ENCODE measurements at regions not wholly inside any gene's neighbourhood (a gene's known extent, or its start where the extent isn't known, plus 50 kb on each side); places are given as distances from the start of the nearest gene placed in this dataset.

GRCh38 chr15:91444656-91445055 is 344.6 kb downstream of the SV2B start (continued):
- TF ChIP-seq, protein P1, sequence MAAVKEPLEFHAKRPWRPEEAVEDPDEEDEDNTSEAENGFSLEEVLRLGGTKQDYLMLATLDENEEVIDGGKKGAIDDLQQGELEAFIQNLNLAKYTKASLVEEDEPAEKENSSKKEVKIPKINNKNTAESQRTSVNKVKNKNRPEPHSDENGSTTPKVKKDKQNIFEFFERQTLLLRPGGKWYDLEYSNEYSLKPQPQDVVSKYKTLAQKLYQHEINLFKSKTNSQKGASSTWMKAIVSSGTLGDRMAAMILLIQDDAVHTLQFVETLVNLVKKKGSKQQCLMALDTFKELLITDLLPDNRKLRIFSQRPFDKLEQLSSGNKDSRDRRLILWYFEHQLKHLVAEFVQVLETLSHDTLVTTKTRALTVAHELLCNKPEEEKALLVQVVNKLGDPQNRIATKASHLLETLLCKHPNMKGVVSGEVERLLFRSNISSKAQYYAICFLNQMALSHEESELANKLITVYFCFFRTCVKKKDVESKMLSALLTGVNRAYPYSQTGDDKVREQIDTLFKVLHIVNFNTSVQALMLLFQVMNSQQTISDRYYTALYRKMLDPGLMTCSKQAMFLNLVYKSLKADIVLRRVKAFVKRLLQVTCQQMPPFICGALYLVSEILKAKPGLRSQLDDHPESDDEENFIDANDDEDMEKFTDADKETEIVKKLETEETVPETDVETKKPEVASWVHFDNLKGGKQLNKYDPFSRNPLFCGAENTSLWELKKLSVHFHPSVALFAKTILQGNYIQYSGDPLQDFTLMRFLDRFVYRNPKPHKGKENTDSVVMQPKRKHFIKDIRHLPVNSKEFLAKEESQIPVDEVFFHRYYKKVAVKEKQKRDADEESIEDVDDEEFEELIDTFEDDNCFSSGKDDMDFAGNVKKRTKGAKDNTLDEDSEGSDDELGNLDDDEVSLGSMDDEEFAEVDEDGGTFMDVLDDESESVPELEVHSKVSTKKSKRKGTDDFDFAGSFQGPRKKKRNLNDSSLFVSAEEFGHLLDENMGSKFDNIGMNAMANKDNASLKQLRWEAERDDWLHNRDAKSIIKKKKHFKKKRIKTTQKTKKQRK (IDR thresholded peaks at IDR 0.05; ENCODE audit: low read depth, low read length) = no peak
- TF ChIP-seq, protein P2, sequence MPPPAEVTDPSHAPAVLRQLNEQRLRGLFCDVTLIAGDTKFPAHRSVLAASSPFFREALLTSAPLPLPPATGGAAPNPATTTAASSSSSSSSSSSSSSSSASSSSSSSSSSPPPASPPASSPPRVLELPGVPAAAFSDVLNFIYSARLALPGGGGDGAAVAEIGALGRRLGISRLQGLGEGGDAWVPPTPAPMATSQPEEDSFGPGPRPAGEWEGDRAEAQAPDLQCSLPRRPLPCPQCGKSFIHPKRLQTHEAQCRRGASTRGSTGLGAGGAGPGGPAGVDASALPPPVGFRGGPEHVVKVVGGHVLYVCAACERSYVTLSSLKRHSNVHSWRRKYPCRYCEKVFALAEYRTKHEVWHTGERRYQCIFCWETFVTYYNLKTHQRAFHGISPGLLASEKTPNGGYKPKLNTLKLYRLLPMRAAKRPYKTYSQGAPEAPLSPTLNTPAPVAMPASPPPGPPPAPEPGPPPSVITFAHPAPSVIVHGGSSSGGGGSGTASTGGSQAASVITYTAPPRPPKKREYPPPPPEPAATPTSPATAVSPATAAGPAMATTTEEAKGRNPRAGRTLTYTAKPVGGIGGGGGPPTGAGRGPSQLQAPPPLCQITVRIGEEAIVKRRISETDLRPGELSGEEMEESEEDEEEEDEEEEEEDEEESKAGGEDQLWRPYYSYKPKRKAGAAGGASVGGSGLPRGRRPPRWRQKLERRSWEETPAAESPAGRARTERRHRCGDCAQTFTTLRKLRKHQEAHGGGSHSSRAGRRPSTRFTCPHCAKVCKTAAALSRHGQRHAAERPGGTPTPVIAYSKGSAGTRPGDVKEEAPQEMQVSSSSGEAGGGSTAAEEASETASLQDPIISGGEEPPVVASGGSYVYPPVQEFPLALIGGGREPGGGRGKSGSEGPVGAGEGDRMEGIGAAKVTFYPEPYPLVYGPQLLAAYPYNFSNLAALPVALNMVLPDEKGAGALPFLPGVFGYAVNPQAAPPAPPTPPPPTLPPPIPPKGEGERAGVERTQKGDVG (CRISPR knock-in tag; IDR thresholded peaks at IDR 0.05) = no peak
- TF ChIP-seq POLR2AphosphoS2 (IDR thresholded peaks at IDR 0.05; ENCODE audit: low read depth, low read length) (no peak), MEF2B (IDR thresholded peaks at IDR 0.05; ENCODE audit: partially characterized antibody, poor library complexity, severe bottlenecking) (no peak), SPI1 (IDR thresholded peaks at IDR 0.05; ENCODE audit: borderline replicate concordance, insufficient read depth, low read depth, low read length) (no peak), SREBF2 (IDR thresholded peaks at IDR 0.05; ENCODE audit: low read length) (no peak), ZNF24 (IDR thresholded peaks at IDR 0.05) (no peak)
